Erythroblast (primary cell): ENCODE measurements at regions not wholly inside any gene's neighbourhood (a gene's known extent, or its start where the extent isn't known, plus 50 kb on each side); places are given as distances from the start of the nearest gene placed in this dataset.

Experiments
- GATA1 ChIP-seq: IDR thresholded peaks from 2 replicates; pipeline ENCODE4 v1.6.1; 2011; ENCODE audit warnings: low read depth, mild to moderate bottlenecking, control low read depth, low read length, moderate library complexity
- POLR2A ChIP-seq: IDR thresholded peaks from 2 replicates; pipeline ENCODE4 v1.6.1; 2011; ENCODE audit warnings: mild to moderate bottlenecking, low read length

DNA sequence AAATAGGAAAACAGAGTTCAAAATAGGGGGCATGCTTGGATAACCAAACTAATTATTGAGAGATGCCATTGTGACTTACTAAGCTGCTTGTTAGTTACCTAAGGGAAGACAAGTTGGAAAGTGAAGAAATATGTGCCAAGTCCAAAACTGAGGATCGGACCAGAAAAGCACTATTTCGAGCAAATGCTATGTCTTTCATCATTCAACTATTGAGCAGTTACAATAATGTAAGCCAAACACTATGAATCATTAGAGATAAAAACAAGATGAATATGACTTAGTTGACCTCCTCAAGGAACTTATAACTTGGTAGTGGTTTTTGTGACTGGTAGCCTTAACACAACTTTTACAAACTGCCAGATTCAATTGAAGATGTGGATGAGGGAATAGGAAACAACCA lies 240.6 kb upstream of the MPDZ start:
- TF ChIP-seq POLR2A (no peak), GATA1 (no peak)
